OCI-LY3 (cell line): ENCODE measurements at regions not wholly inside any gene's neighbourhood (a gene's known extent, or its start where the extent isn't known, plus 50 kb on each side); places are given as distances from the start of the nearest gene placed in this dataset.

ENCODE experiments used
- EZH2phosphoT487 ChIP-seq: fragments of 200-600 bp; shearing (Covaris generic); IDR thresholded peaks from 2 replicates; pipeline ENCODE4 v1.6.1; 2018; ENCODE audit warnings: antibody characterized with exemption, mixed run types, low read depth
- TF ChIP-seq, protein P1 (sequence below): fragments of 200-600, 300-600 bp; sonication (generic); IDR thresholded peaks from 2 replicates; pipeline ENCODE4 v1.5.1; 2014; ENCODE audit warnings: antibody characterized with exemption, low read length, low read depth

DNA sequence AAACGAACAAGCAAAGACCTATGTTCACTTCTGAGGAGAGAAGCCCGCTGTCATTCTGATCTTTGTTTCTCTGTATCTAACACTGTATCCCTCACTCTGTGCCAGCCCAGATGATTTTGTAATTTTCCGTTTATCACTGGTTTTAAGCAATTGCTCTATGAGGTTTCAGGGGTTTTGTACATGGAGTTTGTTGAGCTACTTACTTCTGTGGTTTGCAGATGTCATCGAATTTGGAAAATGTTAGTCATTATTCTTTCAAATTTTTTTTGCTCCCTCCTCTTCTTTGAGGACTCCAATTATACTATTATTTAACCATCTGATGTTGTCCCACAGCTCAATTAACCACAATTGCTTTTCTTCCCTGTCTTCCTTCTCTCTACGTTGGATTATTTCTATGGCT lies 650.9 kb upstream of the IGFBP3 start:
- TF ChIP-seq, protein P1, sequence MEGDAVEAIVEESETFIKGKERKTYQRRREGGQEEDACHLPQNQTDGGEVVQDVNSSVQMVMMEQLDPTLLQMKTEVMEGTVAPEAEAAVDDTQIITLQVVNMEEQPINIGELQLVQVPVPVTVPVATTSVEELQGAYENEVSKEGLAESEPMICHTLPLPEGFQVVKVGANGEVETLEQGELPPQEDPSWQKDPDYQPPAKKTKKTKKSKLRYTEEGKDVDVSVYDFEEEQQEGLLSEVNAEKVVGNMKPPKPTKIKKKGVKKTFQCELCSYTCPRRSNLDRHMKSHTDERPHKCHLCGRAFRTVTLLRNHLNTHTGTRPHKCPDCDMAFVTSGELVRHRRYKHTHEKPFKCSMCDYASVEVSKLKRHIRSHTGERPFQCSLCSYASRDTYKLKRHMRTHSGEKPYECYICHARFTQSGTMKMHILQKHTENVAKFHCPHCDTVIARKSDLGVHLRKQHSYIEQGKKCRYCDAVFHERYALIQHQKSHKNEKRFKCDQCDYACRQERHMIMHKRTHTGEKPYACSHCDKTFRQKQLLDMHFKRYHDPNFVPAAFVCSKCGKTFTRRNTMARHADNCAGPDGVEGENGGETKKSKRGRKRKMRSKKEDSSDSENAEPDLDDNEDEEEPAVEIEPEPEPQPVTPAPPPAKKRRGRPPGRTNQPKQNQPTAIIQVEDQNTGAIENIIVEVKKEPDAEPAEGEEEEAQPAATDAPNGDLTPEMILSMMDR: no peak
- TF ChIP-seq EZH2phosphoT487: no peak
